GM11168 (cell line): ENCODE measurements at regions not wholly inside any gene's neighbourhood (a gene's known extent, or its start where the extent isn't known, plus 50 kb on each side); places are given as distances from the start of the nearest gene placed in this dataset.

Experiments used
- in situ Hi-C: fragments of 300-500 bp; cut with MboI; formaldehyde crosslinking; loops from one replicate; pipeline ENCODE4 v1.12.0; 2022; ENCODE audit warnings: low sequenced_read_pairs; ENCODE audit not compliant: unreplicated experiment

GRCh38 chr11:128066399-128066798 is 521.0 kb downstream of the ETS1 start:
- in situ Hi-C loops: no loop called here

- in situ Hi-C loops: no loop called here
Observed at GRCh38 chr11:128061281-128061871, 526.0 kb downstream of the ETS1 start.

GRCh38 chr11:128058580-128059208 is 528.7 kb downstream of the ETS1 start:
- in situ Hi-C loops: no loop called here

DNA sequence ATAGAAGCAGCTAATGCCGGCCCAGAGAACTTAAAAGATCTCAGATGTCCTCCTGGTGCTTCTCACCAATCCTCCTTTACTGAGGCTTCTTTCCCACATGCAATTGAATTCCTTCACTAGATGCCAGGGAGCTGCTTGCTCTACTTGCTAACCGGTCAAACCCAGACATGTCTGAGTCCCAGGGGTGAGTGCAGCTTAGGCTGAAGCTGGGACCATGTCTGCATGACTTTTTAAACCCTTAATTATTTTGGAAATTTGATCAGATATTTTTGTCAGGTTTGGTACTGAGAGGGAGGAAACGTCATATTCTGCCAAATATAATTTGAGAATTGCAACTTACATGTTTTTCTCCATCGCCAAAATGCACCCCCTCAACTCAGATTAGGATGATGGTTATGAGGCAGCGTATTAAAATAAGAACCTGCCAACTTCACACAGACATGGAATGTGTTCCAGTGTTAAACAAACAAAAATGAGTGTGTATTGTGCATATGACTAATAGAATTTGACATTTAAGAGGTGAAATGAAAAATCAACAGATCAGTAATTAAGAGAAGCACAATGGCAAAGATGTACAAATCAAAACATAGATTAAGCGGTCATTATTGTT is 529.5 kb downstream of the ETS1 start:
- in situ Hi-C loops: no loop called here

DNA sequence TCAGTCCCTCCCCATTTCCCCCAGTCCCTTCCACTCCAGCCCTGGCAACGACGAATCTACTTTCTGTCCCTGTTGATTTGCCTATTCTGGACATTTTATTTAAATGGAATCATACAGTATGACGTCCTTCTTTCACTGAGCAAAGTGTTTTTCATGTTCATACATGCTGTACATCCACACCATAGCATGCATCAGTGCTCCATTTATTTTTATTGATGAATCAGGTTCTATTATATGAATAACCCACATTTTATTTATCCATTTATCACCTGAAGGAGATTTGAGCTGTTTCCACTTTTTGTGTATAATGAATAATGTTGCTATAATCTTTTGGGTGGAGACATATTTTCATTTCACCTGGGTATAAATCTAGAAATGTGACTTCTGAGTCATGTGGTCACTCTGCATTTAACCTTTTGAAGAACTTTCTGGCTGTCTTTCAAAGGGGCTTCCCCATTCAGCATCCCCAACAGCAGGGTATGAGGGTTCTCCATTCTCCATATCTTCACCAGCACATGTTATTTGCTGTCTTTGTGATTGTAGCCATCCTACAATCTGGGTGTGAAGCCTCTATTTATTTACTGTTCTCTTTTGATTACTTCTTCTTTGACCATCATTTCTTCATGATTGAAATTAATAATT is 531.7 kb downstream of the ETS1 start:
- in situ Hi-C loops: no loop called here

DNA sequence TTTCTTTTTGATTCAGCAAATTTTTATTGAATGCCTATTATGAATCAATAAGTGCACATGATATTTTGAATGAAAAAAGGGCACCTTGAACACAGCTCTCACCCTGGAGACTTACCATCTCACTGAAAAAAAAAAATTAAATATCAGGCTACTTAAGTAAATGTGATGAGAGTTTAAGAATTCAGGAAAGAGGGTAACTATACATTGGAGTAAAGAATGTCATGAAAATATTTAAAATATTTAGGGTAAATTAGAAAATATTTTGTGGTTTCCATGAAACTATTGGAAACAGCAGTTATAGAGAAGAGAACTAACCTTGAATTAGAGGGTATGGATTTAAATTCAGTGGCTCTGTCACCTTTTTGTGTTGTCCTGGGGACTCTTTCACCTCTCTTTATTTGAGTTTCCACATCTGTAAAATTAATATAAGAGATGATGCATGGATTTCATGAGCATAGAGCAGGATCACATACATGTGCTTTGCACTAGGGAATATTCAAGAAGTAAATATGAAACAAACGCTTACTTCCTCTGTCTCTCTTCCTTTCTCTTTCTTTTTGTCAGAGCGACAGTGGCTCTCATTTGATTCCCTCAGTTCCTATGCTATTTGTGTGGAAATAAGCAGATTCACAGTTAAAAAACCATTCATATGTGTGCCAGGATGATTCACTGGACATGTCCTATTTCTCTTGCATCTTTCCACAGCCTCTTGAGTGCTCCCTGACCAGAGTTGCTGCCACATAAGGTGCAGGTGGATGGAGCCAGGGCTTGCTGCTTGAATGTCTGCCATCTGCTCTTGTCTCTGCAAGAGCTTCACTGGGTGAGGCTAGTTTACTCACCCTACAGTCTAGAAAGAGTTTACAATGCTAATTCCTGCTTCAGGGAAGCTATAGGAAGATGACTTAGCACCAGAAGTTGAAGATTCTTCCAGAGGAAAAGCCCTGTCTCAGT is 533.1 kb downstream of the ETS1 start:
- in situ Hi-C loops: no loop called here

GRCh38 chr11:128052912-128053641 is 534.3 kb downstream of the ETS1 start:
- in situ Hi-C loops: no loop called here

GRCh38 chr11:128048121-128048520 is 539.2 kb downstream of the ETS1 start:
- in situ Hi-C loops: loop anchor here (25.0 kb wide), 1 partner anchor 589 kb away; no protein-coding TSS in a partner anchor

- in situ Hi-C loops: loop anchor here (25.0 kb wide), 1 partner anchor 590 kb away; no protein-coding TSS in a partner anchor
Observed at GRCh38 chr11:128047026-128047425, 540.3 kb downstream of the ETS1 start.

DNA sequence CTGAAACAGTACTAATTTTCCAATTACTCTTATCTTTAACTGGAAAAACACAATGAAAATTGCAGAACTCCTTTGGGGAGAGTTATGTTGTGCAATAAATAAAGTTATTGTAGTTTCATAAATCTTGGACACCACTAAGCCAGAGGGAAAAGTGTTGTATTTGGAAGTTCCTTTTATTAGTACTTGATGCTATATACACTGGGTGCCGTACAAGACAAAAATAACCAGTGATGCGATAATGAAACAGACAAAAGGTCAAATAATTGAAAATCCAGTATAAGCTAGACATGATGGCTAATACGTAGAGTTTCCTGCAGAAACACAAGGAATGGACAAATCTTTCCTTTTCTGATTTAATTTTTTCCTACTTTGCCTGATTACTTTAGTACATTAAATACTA is 541.1 kb downstream of the ETS1 start:
- in situ Hi-C loops: loop anchor here (25.0 kb wide), 1 partner anchor 591 kb away; no protein-coding TSS in a partner anchor

DNA sequence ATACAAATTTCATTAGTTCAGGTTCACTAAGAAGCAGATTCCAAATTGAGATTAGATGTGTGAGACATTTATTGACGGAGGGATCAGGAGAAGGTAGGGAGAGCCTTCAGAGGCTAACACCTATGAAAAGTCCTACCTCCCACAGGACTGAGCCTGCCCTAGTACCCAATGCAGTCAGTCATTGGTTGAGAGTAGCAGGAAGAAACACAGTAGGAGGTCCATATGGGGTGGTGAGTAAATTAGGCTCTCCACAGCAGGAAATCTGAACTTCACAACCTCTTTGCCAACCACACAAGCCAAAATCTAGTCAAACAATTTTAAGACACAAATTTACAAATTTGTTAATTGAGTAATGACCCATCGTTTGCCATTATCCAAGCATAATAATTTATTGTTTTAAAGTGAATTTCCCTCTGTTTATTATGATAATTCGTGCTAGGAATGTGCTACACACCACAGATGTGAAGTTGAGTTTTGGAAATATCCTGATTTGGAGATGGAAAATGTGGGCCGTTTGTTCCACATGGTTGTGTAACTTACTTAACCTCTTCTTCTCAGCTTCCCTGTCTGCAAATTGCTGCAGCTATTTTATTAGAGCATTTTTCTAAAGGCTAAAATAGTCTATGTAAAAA is 542.1 kb downstream of the ETS1 start:
- in situ Hi-C loops: loop anchor here (25.0 kb wide), 1 partner anchor 592 kb away; no protein-coding TSS in a partner anchor

GRCh38 chr11:128042290-128042751 is 545.0 kb downstream of the ETS1 start:
- in situ Hi-C loops: loop anchor here (25.0 kb wide), 1 partner anchor 595 kb away; no protein-coding TSS in a partner anchor

GRCh38 chr11:128040603-128041002 is 546.8 kb downstream of the ETS1 start:
- in situ Hi-C loops: loop anchor here (25.0 kb wide), 1 partner anchor 597 kb away; no protein-coding TSS in a partner anchor

DNA sequence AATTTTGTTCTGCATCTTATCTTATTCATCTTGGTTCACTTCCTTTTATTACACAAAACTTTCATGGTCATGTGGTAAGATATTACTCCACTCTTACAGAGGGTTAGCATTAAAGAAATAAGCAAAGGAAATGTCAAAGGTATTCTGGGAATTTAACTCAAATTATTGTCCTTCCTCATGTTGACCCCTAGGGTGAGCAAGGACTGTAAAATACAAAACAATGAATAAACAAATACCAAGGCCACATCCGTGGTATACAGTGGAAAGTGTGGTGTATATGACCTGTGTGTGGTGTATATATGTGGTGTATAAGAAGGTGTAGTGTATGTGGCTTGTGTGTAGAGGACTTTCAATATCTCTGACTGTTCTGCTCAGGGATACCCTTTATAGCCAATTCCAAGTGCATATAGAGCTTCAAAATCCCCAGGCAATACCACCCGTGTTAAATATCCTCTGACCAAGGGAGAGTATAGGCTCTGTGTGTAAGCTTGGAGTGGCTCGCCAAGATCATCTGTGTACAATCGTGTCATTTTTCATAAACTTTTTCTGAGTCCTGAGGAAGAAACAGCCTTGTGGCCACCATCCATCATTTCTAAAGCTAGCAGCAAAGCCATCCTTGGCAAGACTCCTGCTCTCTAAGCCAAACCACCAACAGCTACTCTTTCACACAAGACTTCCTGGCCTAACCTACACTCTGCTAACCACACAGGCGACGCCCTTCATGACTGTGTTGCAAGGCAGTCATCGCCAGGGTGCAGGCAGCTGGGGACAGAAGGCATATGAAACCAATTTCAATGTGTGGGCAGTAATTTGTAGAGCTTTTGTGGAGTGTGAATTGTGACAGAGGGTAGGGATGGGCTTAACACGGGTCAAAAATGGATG is 548.0 kb downstream of the ETS1 start:
- in situ Hi-C loops: loop anchor here (10.0 to 25.0 kb wide), 3 partner anchors 115 to 815 kb away; no protein-coding TSS in a partner anchor

GRCh38 chr11:128036556-128037093 is 550.7 kb downstream of the ETS1 start:
- in situ Hi-C loops: loop anchor here (10.0 to 25.0 kb wide), 3 partner anchors 118 to 818 kb away; no protein-coding TSS in a partner anchor

DNA sequence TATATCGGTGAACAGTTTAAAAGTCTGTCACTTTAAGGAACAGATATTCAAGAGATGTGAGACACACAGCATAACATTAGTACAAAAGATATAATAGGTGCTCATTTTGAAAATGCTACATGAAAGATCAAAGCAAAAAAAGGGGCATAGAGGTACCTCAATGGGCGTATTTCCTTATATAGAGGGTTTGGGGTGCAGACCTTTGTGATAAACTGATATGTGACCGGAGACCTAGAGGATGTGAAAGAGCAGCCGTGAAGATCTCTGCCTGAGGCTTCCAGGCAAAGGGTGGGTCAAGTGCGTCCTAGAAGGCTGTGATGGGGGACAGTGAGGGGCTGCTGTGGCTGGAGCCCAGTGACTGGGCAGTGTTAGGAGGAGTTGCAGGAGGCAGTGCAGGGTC is 551.4 kb downstream of the ETS1 start:
- in situ Hi-C loops: loop anchor here (10.0 to 25.0 kb wide), 3 partner anchors 119 to 819 kb away; no protein-coding TSS in a partner anchor

GRCh38 chr11:128031538-128032134 is 555.7 kb downstream of the ETS1 start:
- in situ Hi-C loops: loop anchor here (10.0 to 25.0 kb wide), 3 partner anchors 123 to 823 kb away; no protein-coding TSS in a partner anchor
